ENCODE measurements at regions not wholly inside any gene's neighbourhood (a gene's known extent, or its start where the extent isn't known, plus 50 kb on each side); places are given as distances from the start of the nearest gene placed in this dataset.

- DNase-seq = no peak
Observed at GRCh38 chr20:50412069-50412468, 98.1 kb upstream of the PTPN1 start.

GRCh38 chr20:50412499-50412898 is 97.7 kb upstream of the PTPN1 start:
- no peak for DNase-seq

- DNase-seq = no peak
Observed at GRCh38 chr20:50413088-50413500, 97.1 kb upstream of the PTPN1 start.

- DNase-seq = no peak
Observed at GRCh38 chr20:50415021-50415515, 95.1 kb upstream of the PTPN1 start.

GRCh38 chr20:50415516-50416268 is 94.5 kb upstream of the PTPN1 start:
- DNase-seq = no peak

GRCh38 chr20:50416269-50417022 is 93.7 kb upstream of the PTPN1 start:
- DNase-seq = no peak

GRCh38 chr20:50417023-50417329 is 93.2 kb upstream of the PTPN1 start:
- DNase-seq = no peak

GRCh38 chr20:50417484-50418235 is 92.5 kb upstream of the PTPN1 start:
- no peak for DNase-seq

- DNase-seq = no peak
Observed at GRCh38 chr20:50418890-50419642, 91.1 kb upstream of the PTPN1 start.

GRCh38 chr20:50420380-50420779 is 89.8 kb upstream of the PTPN1 start:
- no peak for DNase-seq

GRCh38 chr20:50421356-50422340 is 88.5 kb upstream of the PTPN1 start:
- no peak for DNase-seq

- DNase-seq = no peak
Observed at GRCh38 chr20:50423758-50424157, 86.4 kb upstream of the PTPN1 start.

GRCh38 chr20:50425076-50425475 is 85.1 kb upstream of the PTPN1 start:
- DNase-seq = no peak

GRCh38 chr20:50426866-50427718 is 83.1 kb upstream of the PTPN1 start:
- DNase-seq = no peak

GRCh38 chr20:50427719-50428083 is 82.5 kb upstream of the PTPN1 start:
- no peak for DNase-seq

GRCh38 chr20:50428097-50428828 is 81.9 kb upstream of the PTPN1 start:
- no peak for DNase-seq

GRCh38 chr20:50429412-50429811 is 80.8 kb upstream of the PTPN1 start:
- DNase-seq = no peak

- no peak for DNase-seq
Observed at GRCh38 chr20:50431066-50431450, 79.1 kb upstream of the PTPN1 start.

- DNase-seq = no peak
Observed at GRCh38 chr20:50433001-50433761, 77.0 kb upstream of the PTPN1 start.

Measured in NCI-H1092 (cell line).